SK-N-SH (cell line): ENCODE measurements at regions not wholly inside any gene's neighbourhood (a gene's known extent, or its start where the extent isn't known, plus 50 kb on each side); places are given as distances from the start of the nearest gene placed in this dataset.

ENCODE experiments used
- CTCF ChIA-PET: fragments of 300-600, 350-600 bp; formaldehyde crosslinking; extraction: SDS; loops from one replicate; lab custom pipeline; 2021; lab: Yijun Ruan, JAX
- POLR2A ChIA-PET: fragments of 350-600 bp; sonication (Branson Sonifier 250); formaldehyde crosslinking; extraction: SDS; loops from one replicate; lab custom pipeline; 2020; ENCODE audit warnings: antibody characterized with exemption, inconsistent platforms; lab: Yijun Ruan, JAX
- DNase-seq: peaks from one replicate; pipeline ENCODE4 v3.0.0; 2012
- H2AFZ ChIP-seq: fragments of 200-600 bp; sonication (generic); 2 replicates; pipeline ENCODE4 v1.8.1; 2016; ENCODE audit warnings: antibody characterized with exemption, mild to moderate bottlenecking, low read depth
- H3F3A ChIP-seq: fragments of 200-600 bp; sonication (generic); replicated peaks from 2 replicates; pipeline ENCODE3; 2016; ENCODE audit warnings: antibody characterized with exemption, mild to moderate bottlenecking; ENCODE audit not compliant: insufficient read depth
- H3K27ac ChIP-seq, 2 experiments: fragments of 200-500 bp in 1 of 2; fragments of 200-600 bp in 1 of 2; sonication (Bioruptor generic) in 1 of 2; sonication (generic), shearing (Covaris generic) in 1 of 2; 2 replicates each; pipeline versions ENCODE4 v1.5.1 to v1.6.1; 2014 to 2016; ENCODE audit warnings: low read depth in 2 of 2, inconsistent platforms in 1 of 2, low read length in 1 of 2, mild to moderate bottlenecking in 1 of 2, mixed read lengths in 1 of 2
- H3K27me3 ChIP-seq: fragments of 200-600 bp; sonication (generic), shearing (Covaris generic); 2 replicates; pipeline ENCODE4 v1.6.1; 2016; ENCODE audit warnings: mixed run types; ENCODE audit not compliant: insufficient read depth
- H3K36me3 ChIP-seq, 2 experiments: fragments of 200-500 bp in 1 of 2; fragments of 200-600 bp in 1 of 2; sonication (Bioruptor generic) in 1 of 2; sonication (generic) in 1 of 2; replicated peaks in 1 of 2; 2 replicates each; pipeline versions ENCODE3 to v1.5.1; 2014 to 2016; ENCODE audit warnings: low read length in 1 of 2, mild to moderate bottlenecking in 1 of 2; ENCODE audit not compliant: insufficient read depth in 2 of 2, control insufficient read depth in 1 of 2
- H3K4me1 ChIP-seq, 2 experiments: fragments of 200-500 bp in 1 of 2; fragments of 200-600 bp in 1 of 2; sonication (Bioruptor generic) in 1 of 2; sonication (generic), shearing (Covaris generic) in 1 of 2; 2 replicates each; pipeline versions ENCODE4 v1.5.1 to v1.6.1; 2014 to 2016; ENCODE audit warnings: low read depth in 1 of 2, low read length in 1 of 2, mixed run types in 1 of 2; ENCODE audit not compliant: insufficient read depth in 2 of 2, control insufficient read depth in 1 of 2
- H3K4me2 ChIP-seq: fragments of 200-600 bp; sonication (generic), shearing (Covaris generic); 2 replicates; pipeline ENCODE4 v1.6.1; 2017; ENCODE audit warnings: mixed run types
- H3K4me3 ChIP-seq, 2 experiments: fragments of 200-500 bp in 1 of 2; fragments of 200-600 bp in 1 of 2; sonication (Bioruptor generic) in 1 of 2; sonication (generic), shearing (Covaris generic) in 1 of 2; 2 replicates each; pipeline versions ENCODE4 v1.5.1 to v1.8.1; 2014 to 2016; ENCODE audit warnings: low read depth in 2 of 2, inconsistent platforms in 1 of 2, low read length in 1 of 2, mild to moderate bottlenecking in 1 of 2, mixed read lengths in 1 of 2, moderate library complexity in 1 of 2
- H3K79me2 ChIP-seq: fragments of 200-600 bp; sonication (generic); 2 replicates; pipeline ENCODE4 v1.8.1; 2017; ENCODE audit warnings: mild to moderate bottlenecking; ENCODE audit not compliant: insufficient read depth
- H3K9ac ChIP-seq: fragments of 200-600 bp; sonication (generic); 2 replicates; pipeline ENCODE4 v1.6.1; 2017; ENCODE audit warnings: mixed run types
- H3K9me2 ChIP-seq: fragments of 200-600 bp; sonication (generic); 2 replicates; pipeline ENCODE4 v1.6.1; 2017; ENCODE audit warnings: mixed run types
- H3K9me3 ChIP-seq: fragments of 200-600 bp; sonication (generic); 2 replicates; pipeline ENCODE4 v1.6.1; 2017; ENCODE audit warnings: mixed run types, mild to moderate bottlenecking, moderate library complexity
- H4K20me1 ChIP-seq: fragments of 200-600 bp; sonication (generic); 2 replicates; pipeline ENCODE4 v1.6.1; 2017; ENCODE audit warnings: mild to moderate bottlenecking, mixed run types; ENCODE audit not compliant: insufficient read depth
- EP300 ChIP-seq, 2 experiments: IDR thresholded peaks; 2 replicates each; pipeline versions ENCODE4 v1.4.0 to v1.6.1; 2012; ENCODE audit warnings: borderline replicate concordance in 1 of 2, low read depth in 1 of 2, low read length in 1 of 2
- FOSL2 ChIP-seq: IDR thresholded peaks from 2 replicates; pipeline ENCODE4 v1.4.0; 2012; ENCODE audit warnings: low read depth, mild to moderate bottlenecking, moderate library complexity, borderline replicate concordance
- FOXM1 ChIP-seq: IDR thresholded peaks from 2 replicates; pipeline ENCODE4 v1.4.0; 2012; ENCODE audit warnings: low read depth, mild to moderate bottlenecking
- GATA2 ChIP-seq: sonication (generic); formaldehyde crosslinking; IDR thresholded peaks from 2 replicates; pipeline ENCODE4 v1.5.0; 2020; ENCODE audit warnings: mild to moderate bottlenecking, missing genetic modification reagents
- JUND ChIP-seq: IDR thresholded peaks from 2 replicates; pipeline ENCODE4 v1.4.0; 2012
- MAX ChIP-seq: IDR thresholded peaks from 2 replicates; pipeline ENCODE4 v1.4.0; 2012; ENCODE audit warnings: low read depth
- MXI1 ChIP-seq: IDR thresholded peaks from 2 replicates; pipeline ENCODE4 v1.6.1; 2012; ENCODE audit warnings: mild to moderate bottlenecking, low read depth, low read length, improper control_type of control experiment
- NFIC ChIP-seq: IDR thresholded peaks from 2 replicates; pipeline ENCODE4 v1.4.0; 2012; ENCODE audit warnings: borderline replicate concordance
- NRF1 ChIP-seq: IDR thresholded peaks from 2 replicates; pipeline ENCODE4 v1.6.1; 2012; ENCODE audit warnings: low read depth, mild to moderate bottlenecking, low read length
- PBX3 ChIP-seq: IDR thresholded peaks from 2 replicates; pipeline ENCODE4; 2012
- POLR2AphosphoS5 ChIP-seq: IDR thresholded peaks from 2 replicates; pipeline ENCODE4 v1.6.1; 2012; ENCODE audit warnings: low read depth, low read length
- RCOR1 ChIP-seq: fragments of 150-350 bp; IDR thresholded peaks from 2 replicates; pipeline ENCODE4 v1.6.1; 2017; ENCODE audit warnings: antibody characterized with exemption, low read length
- SMC3 ChIP-seq: IDR thresholded peaks from 2 replicates; pipeline ENCODE4 v1.6.1; 2012; ENCODE audit warnings: low read depth, low read length, improper control_type of control experiment
- TAF1 ChIP-seq: IDR thresholded peaks from 2 replicates; pipeline ENCODE4 v1.6.1; 2012; ENCODE audit warnings: low read depth, mild to moderate bottlenecking, low read length, moderate library complexity, borderline replicate concordance
- TCF12 ChIP-seq: IDR thresholded peaks from 2 replicates; pipeline ENCODE4 v1.4.0; 2012
- TEAD4 ChIP-seq: IDR thresholded peaks from 2 replicates; pipeline ENCODE4 v1.4.0; 2012; ENCODE audit warnings: mild to moderate bottlenecking, borderline replicate concordance; ENCODE audit not compliant: insufficient read depth
- YY1 ChIP-seq: IDR thresholded peaks from 2 replicates; pipeline ENCODE4 v1.4.0; 2012; ENCODE audit warnings: low read depth, mild to moderate bottlenecking
- WGBS: methylation state at CpG from one replicate; pipeline ENCODE4 v1.1.6; 2017; ENCODE audit warnings: low lambda C conversion rate; 5-methylcytosine and 5-hydroxymethylcytosine counted together
- TF ChIP-seq, protein P1 (sequence below): IDR thresholded peaks from 2 replicates; pipeline ENCODE4 v1.6.1; 2012; ENCODE audit warnings: mild to moderate bottlenecking, low read depth, low read length, moderate library complexity
- TF ChIP-seq, protein P2 (sequence below): IDR thresholded peaks from 2 replicates; pipeline ENCODE4 v1.4.0; 2012; ENCODE audit warnings: low read depth, borderline replicate concordance

DNA sequence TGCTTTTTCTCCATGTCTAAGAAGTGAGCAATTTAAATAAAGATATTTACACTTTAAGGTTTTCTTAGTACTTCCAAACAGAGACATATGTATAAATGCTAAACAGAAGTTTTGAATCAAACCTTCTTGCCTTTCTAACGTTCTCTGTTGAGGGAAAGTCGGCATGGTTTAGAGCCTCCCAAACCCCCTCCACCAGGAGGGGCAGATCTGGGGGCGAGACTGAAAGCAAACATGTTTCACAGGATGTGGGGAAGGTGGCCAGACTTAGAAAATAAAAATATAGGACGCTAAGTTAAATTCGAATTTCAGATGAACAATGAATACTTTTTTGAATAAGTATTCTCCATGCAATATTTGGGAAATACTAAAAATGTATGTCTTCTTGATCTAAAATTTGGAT is 208.3 kb upstream of the SHH start:
- H3K27me3 ChIP-seq, result peaks cover 79% of the 10 kb centered on the region
- ChIA-PET CTCF (interaction anchor here (0.8 kb wide), 1 partner anchor 67 kb away, joined by 3 read pairs; no protein-coding TSS in a partner anchor), POLR2A (no interaction called here)
- no peak overlapping the region for H3K4me2 ChIP-seq
- WGBS, result 7% methylated on average over 5 of the region's 5 CpGs
- no peak for DNase-seq
- H3K4me3 ChIP-seq, result no peak overlapping the region
- no peaks in the 10 kb centered on the region for H3K9me3 ChIP-seq
- H2AFZ ChIP-seq, result no peak overlapping the region
- H3K9ac ChIP-seq, result no peak overlapping the region
- no peak overlapping the region for H3K27ac ChIP-seq
- H3K4me1 ChIP-seq, result no peaks in the 10 kb centered on the region
- TF ChIP-seq, protein P1, sequence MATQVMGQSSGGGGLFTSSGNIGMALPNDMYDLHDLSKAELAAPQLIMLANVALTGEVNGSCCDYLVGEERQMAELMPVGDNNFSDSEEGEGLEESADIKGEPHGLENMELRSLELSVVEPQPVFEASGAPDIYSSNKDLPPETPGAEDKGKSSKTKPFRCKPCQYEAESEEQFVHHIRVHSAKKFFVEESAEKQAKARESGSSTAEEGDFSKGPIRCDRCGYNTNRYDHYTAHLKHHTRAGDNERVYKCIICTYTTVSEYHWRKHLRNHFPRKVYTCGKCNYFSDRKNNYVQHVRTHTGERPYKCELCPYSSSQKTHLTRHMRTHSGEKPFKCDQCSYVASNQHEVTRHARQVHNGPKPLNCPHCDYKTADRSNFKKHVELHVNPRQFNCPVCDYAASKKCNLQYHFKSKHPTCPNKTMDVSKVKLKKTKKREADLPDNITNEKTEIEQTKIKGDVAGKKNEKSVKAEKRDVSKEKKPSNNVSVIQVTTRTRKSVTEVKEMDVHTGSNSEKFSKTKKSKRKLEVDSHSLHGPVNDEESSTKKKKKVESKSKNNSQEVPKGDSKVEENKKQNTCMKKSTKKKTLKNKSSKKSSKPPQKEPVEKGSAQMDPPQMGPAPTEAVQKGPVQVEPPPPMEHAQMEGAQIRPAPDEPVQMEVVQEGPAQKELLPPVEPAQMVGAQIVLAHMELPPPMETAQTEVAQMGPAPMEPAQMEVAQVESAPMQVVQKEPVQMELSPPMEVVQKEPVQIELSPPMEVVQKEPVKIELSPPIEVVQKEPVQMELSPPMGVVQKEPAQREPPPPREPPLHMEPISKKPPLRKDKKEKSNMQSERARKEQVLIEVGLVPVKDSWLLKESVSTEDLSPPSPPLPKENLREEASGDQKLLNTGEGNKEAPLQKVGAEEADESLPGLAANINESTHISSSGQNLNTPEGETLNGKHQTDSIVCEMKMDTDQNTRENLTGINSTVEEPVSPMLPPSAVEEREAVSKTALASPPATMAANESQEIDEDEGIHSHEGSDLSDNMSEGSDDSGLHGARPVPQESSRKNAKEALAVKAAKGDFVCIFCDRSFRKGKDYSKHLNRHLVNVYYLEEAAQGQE, result no peak
- TF ChIP-seq POLR2AphosphoS5 (no peak), TAF1 (no peak), YY1 (no peak), RCOR1 (no peak), PBX3 (no peak), SMC3 (no peak), TEAD4 (no peak), FOXM1 (no peak), NFIC (no peak), NRF1 (no peak), TCF12 (no peak), JUND (no peak), MXI1 (no peak), EP300 (IDR thresholded peaks at IDR 0.05; ENCODE audit: borderline replicate concordance in 1 of 2, low read depth in 1 of 2, low read length in 1 of 2) (no peak), GATA2 (CRISPR knock-in tag) (no peak), FOSL2 (no peak), MAX (no peak)
- TF ChIP-seq, protein P2, sequence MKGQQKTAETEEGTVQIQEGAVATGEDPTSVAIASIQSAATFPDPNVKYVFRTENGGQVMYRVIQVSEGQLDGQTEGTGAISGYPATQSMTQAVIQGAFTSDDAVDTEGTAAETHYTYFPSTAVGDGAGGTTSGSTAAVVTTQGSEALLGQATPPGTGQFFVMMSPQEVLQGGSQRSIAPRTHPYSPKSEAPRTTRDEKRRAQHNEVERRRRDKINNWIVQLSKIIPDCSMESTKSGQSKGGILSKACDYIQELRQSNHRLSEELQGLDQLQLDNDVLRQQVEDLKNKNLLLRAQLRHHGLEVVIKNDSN, result no peak
- TF ChIP-seq, all 33 proteins: peak for 0
- no peaks in the 10 kb centered on the region for H3K79me2 ChIP-seq
- H3F3A ChIP-seq, result no peaks in the 10 kb centered on the region
- H4K20me1 ChIP-seq, result no peaks in the 10 kb centered on the region
- H3K36me3 ChIP-seq, result no peaks in the 10 kb centered on the region
- H3K9me2 ChIP-seq, result no peaks in the 10 kb centered on the region
